ENCODE measurements at regions not wholly inside any gene's neighbourhood (a gene's known extent, or its start where the extent isn't known, plus 50 kb on each side); places are given as distances from the start of the nearest gene placed in this dataset.

DNA sequence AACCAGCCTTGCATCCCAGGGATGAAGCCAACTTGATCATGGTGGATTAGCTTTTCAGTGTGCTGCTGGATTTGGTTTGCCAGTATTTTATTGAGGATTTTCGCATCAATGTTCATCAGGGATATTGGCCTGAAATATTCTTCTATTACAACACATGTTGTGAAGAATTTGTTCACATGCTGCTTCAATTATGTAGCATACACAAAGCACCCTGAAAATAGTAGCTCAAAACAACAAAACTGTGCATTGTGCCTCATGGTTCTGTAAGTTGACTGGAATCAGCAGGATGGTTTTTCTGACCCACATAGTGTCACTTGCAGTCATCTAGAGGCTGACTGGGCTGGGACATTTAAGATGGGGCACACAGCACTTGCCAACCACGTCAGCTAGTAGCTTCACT lies 193.9 kb downstream of the SYK start:
- no peak for DNase-seq
- WGBS, 2 donors, result 87 to 92% methylated on average over 2 of the region's 2 CpGs
- TF ChIP-seq POLR2A (IDR thresholded peaks at IDR 0.05), result no peak
- TF ChIP-seq, protein P1, sequence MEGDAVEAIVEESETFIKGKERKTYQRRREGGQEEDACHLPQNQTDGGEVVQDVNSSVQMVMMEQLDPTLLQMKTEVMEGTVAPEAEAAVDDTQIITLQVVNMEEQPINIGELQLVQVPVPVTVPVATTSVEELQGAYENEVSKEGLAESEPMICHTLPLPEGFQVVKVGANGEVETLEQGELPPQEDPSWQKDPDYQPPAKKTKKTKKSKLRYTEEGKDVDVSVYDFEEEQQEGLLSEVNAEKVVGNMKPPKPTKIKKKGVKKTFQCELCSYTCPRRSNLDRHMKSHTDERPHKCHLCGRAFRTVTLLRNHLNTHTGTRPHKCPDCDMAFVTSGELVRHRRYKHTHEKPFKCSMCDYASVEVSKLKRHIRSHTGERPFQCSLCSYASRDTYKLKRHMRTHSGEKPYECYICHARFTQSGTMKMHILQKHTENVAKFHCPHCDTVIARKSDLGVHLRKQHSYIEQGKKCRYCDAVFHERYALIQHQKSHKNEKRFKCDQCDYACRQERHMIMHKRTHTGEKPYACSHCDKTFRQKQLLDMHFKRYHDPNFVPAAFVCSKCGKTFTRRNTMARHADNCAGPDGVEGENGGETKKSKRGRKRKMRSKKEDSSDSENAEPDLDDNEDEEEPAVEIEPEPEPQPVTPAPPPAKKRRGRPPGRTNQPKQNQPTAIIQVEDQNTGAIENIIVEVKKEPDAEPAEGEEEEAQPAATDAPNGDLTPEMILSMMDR (IDR thresholded peaks at IDR 0.05), result no peak
- H3K36me3 ChIP-seq, result no peaks in the 10 kb centered on the region
- H3K4me3 ChIP-seq (replicated peaks in 1 of 3), result no peak overlapping the region
- intact Hi-C loops (cut with DNase I), result no loop called here
- no peak overlapping the region for H3K27ac ChIP-seq
- H3K9me3 ChIP-seq, result no peaks in the 10 kb centered on the region
- H3K4me1 ChIP-seq, result no peaks in the 10 kb centered on the region
- no peaks in the 10 kb centered on the region for H3K27me3 ChIP-seq

GRCh38 chr9:90996154-90997065 lies 194.8 kb downstream of the SYK start:
- TF ChIP-seq POLR2A (IDR thresholded peaks at IDR 0.05), result no peak
- TF ChIP-seq, protein P1 (IDR thresholded peaks at IDR 0.05), result no peak
- H3K27me3 ChIP-seq, result no peaks in the 10 kb centered on the region
- WGBS, 2 donors, result 86 to 87% methylated on average over 6 of the region's 6 CpGs
- no peak overlapping the region for H3K4me3 ChIP-seq (replicated peaks in 1 of 3)
- intact Hi-C loops (cut with DNase I), result no loop called here
- no peak for DNase-seq
- no peak overlapping the region for H3K27ac ChIP-seq
- no peaks in the 10 kb centered on the region for H3K36me3 ChIP-seq
- no peaks in the 10 kb centered on the region for H3K9me3 ChIP-seq
- H3K4me1 ChIP-seq, result no peaks in the 10 kb centered on the region

GRCh38 chr9:90998573-90998972 lies 197.0 kb downstream of the SYK start:
- Histone ChIP-seq H3K4me1 (no peaks in the 10 kb centered on the region), H3K27me3 (no peaks in the 10 kb centered on the region), H3K4me3 (replicated peaks in 1 of 3) (no peak overlapping the region), H3K36me3 (no peaks in the 10 kb centered on the region), H3K27ac (no peak overlapping the region), H3K9me3 (no peaks in the 10 kb centered on the region)
- intact Hi-C loops (cut with DNase I), result no loop called here
- TF ChIP-seq, protein P1 (IDR thresholded peaks at IDR 0.05), result no peak
- no peak for TF ChIP-seq POLR2A (IDR thresholded peaks at IDR 0.05)
- WGBS, 2 donors, result 84 to 87% methylated on average over 7 of the region's 7 CpGs
- DNase-seq, result no peak

DNA sequence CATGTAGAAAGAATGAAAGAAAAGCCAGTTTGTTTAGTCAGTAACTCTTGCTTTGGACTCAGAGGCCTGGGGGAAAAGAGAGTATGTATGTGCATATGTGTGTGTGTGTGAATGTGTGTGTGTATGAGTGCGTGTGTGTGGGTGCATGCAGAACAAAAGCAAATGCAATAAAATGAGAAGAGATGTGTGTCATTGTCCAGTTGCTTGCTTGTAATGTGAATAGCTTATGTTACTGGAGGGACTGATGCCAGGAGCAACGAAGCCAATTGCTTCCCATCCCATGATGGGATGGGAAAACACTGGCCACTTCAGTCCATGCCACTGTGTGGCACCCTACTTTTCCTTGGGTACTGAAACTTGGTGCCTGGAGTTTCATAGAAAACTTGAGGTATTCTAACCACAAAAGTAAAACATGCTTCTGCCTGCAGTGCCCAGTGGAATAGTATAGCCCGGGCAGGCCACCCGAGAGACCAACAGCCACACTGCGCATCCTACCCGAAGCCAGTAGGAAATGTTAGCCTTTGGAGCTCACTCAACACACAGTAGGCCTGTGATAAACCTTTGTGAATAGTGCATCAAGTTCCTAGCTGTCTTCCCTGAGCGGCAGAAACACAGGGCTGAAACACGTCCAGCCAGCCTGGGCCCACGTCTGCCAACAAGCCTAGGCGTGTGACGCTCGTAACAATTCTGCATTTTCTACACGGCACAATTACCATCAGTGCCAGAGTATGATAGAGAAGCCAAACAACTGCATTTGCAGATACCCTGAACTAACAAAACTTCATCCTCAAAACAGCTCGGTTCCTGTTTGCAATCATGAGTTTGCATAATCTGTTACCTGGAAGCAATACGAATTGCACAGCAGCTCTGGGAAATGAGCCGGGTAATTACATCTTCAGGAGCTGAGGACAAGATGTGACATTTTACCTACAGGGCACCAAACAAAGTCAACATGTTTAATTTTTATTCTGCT lies 198.1 kb downstream of the SYK start:
- H3K4me1 ChIP-seq, result no peaks in the 10 kb centered on the region
- WGBS, 2 donors, result 83 to 94% methylated on average over 16 of the region's 16 CpGs
- no peaks in the 10 kb centered on the region for H3K27me3 ChIP-seq
- TF ChIP-seq POLR2A (IDR thresholded peaks at IDR 0.05), result no peak
- TF ChIP-seq, protein P1 (IDR thresholded peaks at IDR 0.05), result no peak
- H3K9me3 ChIP-seq, result no peaks in the 10 kb centered on the region
- intact Hi-C loops (cut with DNase I), result no loop called here
- H3K36me3 ChIP-seq, result no peaks in the 10 kb centered on the region
- no peak overlapping the region for H3K27ac ChIP-seq
- no peak for DNase-seq
- H3K4me3 ChIP-seq (replicated peaks in 1 of 3), result no peak overlapping the region
